ENCODE measurements at regions not wholly inside any gene's neighbourhood (a gene's known extent, or its start where the extent isn't known, plus 50 kb on each side); places are given as distances from the start of the nearest gene placed in this dataset.
"Not testable (repeated sequence)": the region's sequence is repeated elsewhere in the genome, so short reads cannot be mapped to it uniquely, and the experiment has no call there.

- not testable (repeated sequence) for H3K4me2 ChIP-seq (ENCODE audit: low read length); H3F3A ChIP-seq (ENCODE audit: insufficient read depth, low read length); H3K36me3 ChIP-seq (ENCODE audit: insufficient read depth, low read length); H4K20me1 ChIP-seq (ENCODE audit: insufficient read depth, low read length); H3K79me2 ChIP-seq (ENCODE audit: insufficient read depth, low read length); H3K9ac ChIP-seq (ENCODE audit: low read length); H3K9me3 ChIP-seq (ENCODE audit: low read length); H3K4me1 ChIP-seq (ENCODE audit: insufficient read depth, low read length, severe bottlenecking); H2AFZ ChIP-seq (ENCODE audit: low read length); H3K27me3 ChIP-seq (ENCODE audit: insufficient read depth, low read length); H3K4me3 ChIP-seq (ENCODE audit: low read depth, low read length, poor library complexity, severe bottlenecking); H3K9me2 ChIP-seq (ENCODE audit: low read depth, low read length); H3K27ac ChIP-seq (ENCODE audit: low read depth, low read length, poor library complexity, severe bottlenecking)
Observed at GRCh38 chr22:12279512-12280474, 3248.2 kb upstream of the OR11H1 start.

GRCh38 chr22:12284690-12285089 is 3243.3 kb upstream of the OR11H1 start:
- H3K9ac ChIP-seq (ENCODE audit: low read length); H4K20me1 ChIP-seq (ENCODE audit: insufficient read depth, low read length); H3K36me3 ChIP-seq (ENCODE audit: insufficient read depth, low read length); H3K4me2 ChIP-seq (ENCODE audit: low read length); H3K27ac ChIP-seq (ENCODE audit: low read depth, low read length, poor library complexity, severe bottlenecking); H3K9me2 ChIP-seq (ENCODE audit: low read depth, low read length); H3F3A ChIP-seq (ENCODE audit: insufficient read depth, low read length); H3K4me1 ChIP-seq (ENCODE audit: insufficient read depth, low read length, severe bottlenecking); H3K27me3 ChIP-seq (ENCODE audit: insufficient read depth, low read length); H2AFZ ChIP-seq (ENCODE audit: low read length); H3K9me3 ChIP-seq (ENCODE audit: low read length); H3K79me2 ChIP-seq (ENCODE audit: insufficient read depth, low read length); H3K4me3 ChIP-seq (ENCODE audit: low read depth, low read length, poor library complexity, severe bottlenecking): not testable (repeated sequence)
- peak; percentile 15; the same call in 1 of the 2 replicates for TF ChIP-seq CTCF (IDR thresholded peaks at IDR 0.05; ENCODE audit: low read length)

GRCh38 chr22:12297351-12297750 is 3230.6 kb upstream of the OR11H1 start:
- H3K9ac ChIP-seq (ENCODE audit: low read length); H3K36me3 ChIP-seq (ENCODE audit: insufficient read depth, low read length); H3F3A ChIP-seq (ENCODE audit: insufficient read depth, low read length); H4K20me1 ChIP-seq (ENCODE audit: insufficient read depth, low read length); H3K27me3 ChIP-seq (ENCODE audit: insufficient read depth, low read length); H3K4me2 ChIP-seq (ENCODE audit: low read length); H3K4me3 ChIP-seq (ENCODE audit: low read depth, low read length, poor library complexity, severe bottlenecking); H3K4me1 ChIP-seq (ENCODE audit: insufficient read depth, low read length, severe bottlenecking); H3K27ac ChIP-seq (ENCODE audit: low read depth, low read length, poor library complexity, severe bottlenecking); H3K9me3 ChIP-seq (ENCODE audit: low read length); H3K9me2 ChIP-seq (ENCODE audit: low read depth, low read length); H2AFZ ChIP-seq (ENCODE audit: low read length); H3K79me2 ChIP-seq (ENCODE audit: insufficient read depth, low read length): not testable (repeated sequence)

Data from OCI-LY1 (cell line).